ENCODE measurements at regions not wholly inside any gene's neighbourhood (a gene's known extent, or its start where the extent isn't known, plus 50 kb on each side); places are given as distances from the start of the nearest gene placed in this dataset.

GRCh38 chr20:57022306-57022705 lies 244.1 kb downstream of the BMP7 start:
- TF ChIP-seq POLR2A (IDR thresholded peaks at IDR 0.05; ENCODE audit: low read depth) (no peak), CTCF (IDR thresholded peaks at IDR 0.05) (no peak), POLR2AphosphoS5 (IDR thresholded peaks at IDR 0.05) (no peak)

Measured in esophagus muscularis mucosa (tissue), 3 donors.